ENCODE measurements at regions not wholly inside any gene's neighbourhood (a gene's known extent, or its start where the extent isn't known, plus 50 kb on each side); places are given as distances from the start of the nearest gene placed in this dataset.
A peak's percentile ranks its signal among the peaks of the same experiment; 100 is the strongest.
"Not testable (repeated sequence)": the region's sequence is repeated elsewhere in the genome, so short reads cannot be mapped to it uniquely, and the experiment has no call there.

GRCh38 chr3:161914703-161915417, 418.3 kb downstream of the OTOL1 start:
- peak; percentile 58 for DNase-seq (ENCODE audit: low spot score)

- DNase-seq (ENCODE audit: low spot score) = no peak
Observed at GRCh38 chr3:161915418-161915750, 418.8 kb downstream of the OTOL1 start.

GRCh38 chr3:161920196-161920595, 423.6 kb downstream of the OTOL1 start:
- no peak for DNase-seq (ENCODE audit: low spot score)

- no peak for DNase-seq (ENCODE audit: low spot score)
Observed at GRCh38 chr3:161925749-161926360, 429.2 kb downstream of the OTOL1 start.

GRCh38 chr3:161927131-161927530, 430.5 kb downstream of the OTOL1 start:
- no peak for DNase-seq (ENCODE audit: low spot score)

GRCh38 chr3:161939918-161940620, 443.5 kb downstream of the OTOL1 start:
- peak; percentile 23 for DNase-seq (ENCODE audit: low spot score)

- DNase-seq (ENCODE audit: low spot score) = no peak
Observed at GRCh38 chr3:161940621-161940965, 444.0 kb downstream of the OTOL1 start.

GRCh38 chr3:161941891-161942290, 445.3 kb downstream of the OTOL1 start:
- no peak for DNase-seq (ENCODE audit: low spot score)

GRCh38 chr3:161943801-161944345, 447.3 kb downstream of the OTOL1 start:
- DNase-seq (ENCODE audit: low spot score) = not testable (repeated sequence)

GRCh38 chr3:161946443-161946960, 449.9 kb downstream of the OTOL1 start:
- no peak for DNase-seq (ENCODE audit: low spot score)

- DNase-seq (ENCODE audit: low spot score) = no peak
Observed at GRCh38 chr3:161950318-161950868, 453.8 kb downstream of the OTOL1 start.

- DNase-seq (ENCODE audit: low spot score) = peak; percentile 45
Observed at GRCh38 chr3:161957467-161957866, 460.9 kb downstream of the OTOL1 start.

- no peak for DNase-seq (ENCODE audit: low spot score)
Observed at GRCh38 chr3:161964857-161965256, 468.2 kb downstream of the OTOL1 start.

- peak; percentile 26 for DNase-seq (ENCODE audit: low spot score)
Observed at GRCh38 chr3:161969867-161970266, 473.3 kb downstream of the OTOL1 start.

GRCh38 chr3:161975201-161975600, 478.6 kb downstream of the OTOL1 start:
- DNase-seq (ENCODE audit: low spot score) = no peak

- DNase-seq (ENCODE audit: low spot score) = peak; percentile 27
Observed at GRCh38 chr3:161977063-161977462, 480.5 kb downstream of the OTOL1 start.

GRCh38 chr3:161977850-161978249, 481.2 kb downstream of the OTOL1 start:
- DNase-seq (ENCODE audit: low spot score) = no peak

GRCh38 chr3:161987933-161988332, 491.3 kb downstream of the OTOL1 start:
- DNase-seq (ENCODE audit: low spot score) = no peak

GRCh38 chr3:161989012-161989411, 492.4 kb downstream of the OTOL1 start:
- DNase-seq (ENCODE audit: low spot score) = no peak

GRCh38 chr3:161990036-161990435, 493.4 kb downstream of the OTOL1 start:
- no peak for DNase-seq (ENCODE audit: low spot score)

GRCh38 chr3:161991901-161992540, 495.4 kb downstream of the OTOL1 start:
- no peak for DNase-seq (ENCODE audit: low spot score)

- DNase-seq (ENCODE audit: low spot score) = no peak
Observed at GRCh38 chr3:161999846-162000245, 503.2 kb downstream of the OTOL1 start.

Measured in GM03348 (cell line).